Dendritic cell treated with granulocyte-macrophage colony-stimulating factor and Interleukin-4, amounts not matched to agents 40 ng/mL and 50 ng/mL, for 4 days (primary cell): ENCODE measurements at regions not wholly inside any gene's neighbourhood (a gene's known extent, or its start where the extent isn't known, plus 50 kb on each side); places are given as distances from the start of the nearest gene placed in this dataset.

ENCODE experiments used
- H3K27ac Mint-ChIP-seq: one replicate; pipeline ENCODE4 v1.8.0; 2022; ENCODE audit warnings: mild to moderate bottlenecking, mixed read lengths
- H3K27me3 Mint-ChIP-seq: one replicate; pipeline ENCODE4 v1.8.0; 2022; ENCODE audit warnings: mild to moderate bottlenecking, mixed read lengths
- H3K36me3 Mint-ChIP-seq: one replicate; pipeline ENCODE4 v1.8.0; 2022; ENCODE audit warnings: low read depth, mixed read lengths
- H3K4me1 Mint-ChIP-seq: one replicate; pipeline ENCODE4 v1.8.0; 2022; ENCODE audit warnings: low read depth, mixed read lengths
- H3K4me3 Mint-ChIP-seq: one replicate; pipeline ENCODE4 v1.8.0; 2022; ENCODE audit warnings: mild to moderate bottlenecking, moderate library complexity, mixed read lengths
- H3K9me3 Mint-ChIP-seq: one replicate; pipeline ENCODE4 v1.8.0; 2022; ENCODE audit warnings: mixed read lengths
- intact Hi-C: fragments of 100-400 bp; cut with micrococcal nuclease; formaldehyde crosslinking; loops from one replicate; pipeline ENCODE4 v1.15.0; 2022

DNA sequence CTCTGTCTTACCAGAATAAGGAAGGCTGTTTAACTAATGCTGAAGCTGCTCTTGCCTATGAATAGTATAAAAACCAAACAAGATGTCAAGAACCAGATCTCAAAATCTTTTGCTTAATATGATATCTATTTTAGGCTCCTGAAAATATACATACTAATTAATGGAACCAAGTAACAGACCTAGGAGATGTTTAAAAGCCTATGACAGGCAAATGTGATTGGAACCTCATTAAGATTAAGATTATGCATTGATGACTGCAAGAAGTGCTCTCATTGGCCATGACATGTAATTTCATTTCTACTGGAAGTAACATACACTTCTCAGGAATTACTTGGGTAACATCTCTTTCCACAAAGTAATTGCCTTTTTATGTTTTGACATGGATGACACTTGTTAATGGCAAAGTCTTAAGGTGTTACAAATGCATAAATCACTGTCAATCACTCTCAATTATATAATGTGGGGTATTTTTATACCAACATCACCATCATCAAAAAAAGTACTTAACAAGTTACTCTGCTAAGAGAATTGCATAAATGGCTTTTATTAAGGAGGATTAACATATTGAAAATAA, 326.9 kb upstream of the MIR17HG start:
- H3K36me3 Mint-ChIP-seq = no peaks in the 10 kb centered on the region
- no peak overlapping the region for H3K4me3 Mint-ChIP-seq
- H3K27me3 Mint-ChIP-seq = no peaks in the 10 kb centered on the region
- H3K27ac Mint-ChIP-seq = no peak overlapping the region
- no peaks in the 10 kb centered on the region for H3K9me3 Mint-ChIP-seq
- H3K4me1 Mint-ChIP-seq = peaks cover 5% of the 10 kb centered on the region
- intact Hi-C loops = no loop called here

DNA sequence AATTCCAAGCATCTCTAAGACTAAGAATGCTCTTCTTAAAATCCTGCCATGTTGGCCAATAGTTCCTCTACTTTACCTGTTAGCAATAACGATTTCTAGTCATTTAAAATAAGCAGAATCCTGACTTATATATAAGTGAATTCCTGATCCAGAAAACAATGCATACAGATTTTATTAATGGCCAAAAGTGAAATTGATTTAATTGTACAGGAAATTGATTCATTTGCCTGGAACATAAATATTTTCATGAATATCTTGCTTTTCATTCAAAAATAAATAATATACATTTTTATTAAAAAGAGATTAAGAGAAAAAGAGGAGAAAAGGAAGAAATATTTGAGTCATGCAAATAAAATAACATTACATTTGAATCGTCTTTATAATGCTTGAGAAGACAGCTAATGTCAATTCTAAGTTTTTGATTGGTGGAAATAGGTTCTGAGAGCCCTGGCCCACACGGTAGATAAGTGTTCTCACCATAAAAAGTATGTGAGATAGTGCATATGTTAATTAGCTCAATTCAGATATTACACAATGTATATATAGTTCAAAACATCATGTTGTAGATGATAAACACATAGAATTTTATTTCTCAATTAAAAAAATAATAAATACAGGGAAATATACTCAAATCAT, 323.2 kb upstream of the MIR17HG start:
- Mint-ChIP-seq H3K27me3 (no peaks in the 10 kb centered on the region), H3K4me1 (no peaks in the 10 kb centered on the region), H3K36me3 (no peaks in the 10 kb centered on the region), H3K9me3 (no peaks in the 10 kb centered on the region), H3K27ac (no peak overlapping the region), H3K4me3 (no peak overlapping the region)
- intact Hi-C loops = no loop called here

DNA sequence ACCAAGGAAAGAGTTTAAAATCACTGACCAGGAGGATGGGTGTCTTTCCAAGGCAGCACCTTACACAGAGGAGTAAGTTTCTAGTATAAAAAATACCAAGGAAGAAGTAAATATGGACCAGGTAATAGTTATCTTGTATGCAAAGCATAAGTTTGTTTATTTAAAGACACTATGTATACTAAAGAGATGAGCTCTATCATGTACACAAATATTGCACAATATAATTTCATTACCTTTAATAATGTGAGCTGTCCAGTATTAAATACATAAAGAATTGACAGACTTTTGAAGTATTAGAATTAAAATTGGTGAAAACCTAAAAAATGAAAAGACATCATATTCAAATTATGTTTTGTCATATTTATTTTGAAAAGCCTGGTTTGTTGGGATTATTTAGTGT, 322.0 kb upstream of the MIR17HG start:
- Mint-ChIP-seq H3K9me3 (no peaks in the 10 kb centered on the region), H3K27ac (no peak overlapping the region), H3K36me3 (no peaks in the 10 kb centered on the region), H3K4me1 (no peaks in the 10 kb centered on the region), H3K4me3 (no peak overlapping the region), H3K27me3 (no peaks in the 10 kb centered on the region)
- intact Hi-C loops = no loop called here

- H3K27me3 Mint-ChIP-seq = no peaks in the 10 kb centered on the region
- H3K9me3 Mint-ChIP-seq = peaks cover 22% of the 10 kb centered on the region
- intact Hi-C loops = no loop called here
- H3K4me1 Mint-ChIP-seq = no peaks in the 10 kb centered on the region
- no peaks in the 10 kb centered on the region for H3K36me3 Mint-ChIP-seq
- no peak overlapping the region for H3K27ac Mint-ChIP-seq
- no peak overlapping the region for H3K4me3 Mint-ChIP-seq
These were observed 316.0 kb upstream of the MIR17HG start for GRCh38 chr13:91031508-91031907.

GRCh38 chr13:91032104-91032503, 315.4 kb upstream of the MIR17HG start:
- Mint-ChIP-seq H3K9me3 (peaks cover 22% of the 10 kb centered on the region), H3K27ac (no peak overlapping the region), H3K27me3 (no peaks in the 10 kb centered on the region), H3K4me1 (no peaks in the 10 kb centered on the region), H3K36me3 (no peaks in the 10 kb centered on the region), H3K4me3 (no peak overlapping the region)
- intact Hi-C loops = no loop called here

DNA sequence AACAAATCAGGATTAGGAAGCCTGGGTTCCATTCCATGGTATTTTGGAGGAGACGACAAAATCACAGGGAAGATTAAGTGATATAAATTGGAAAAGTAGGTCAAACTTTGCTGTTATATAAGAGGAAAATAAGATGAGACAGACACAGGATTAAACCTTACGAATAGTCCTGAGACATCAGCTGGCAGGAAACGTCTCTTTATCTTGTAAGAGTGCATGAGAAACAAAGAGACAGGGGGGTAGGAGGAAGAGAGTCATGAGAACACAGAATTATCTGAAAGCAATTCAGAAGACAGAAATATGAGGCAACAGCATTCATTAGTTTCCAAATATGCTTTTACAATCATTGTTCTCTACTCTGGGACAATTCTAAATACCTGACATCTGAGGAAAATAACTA, 310.6 kb upstream of the MIR17HG start:
- Mint-ChIP-seq H3K36me3 (no peaks in the 10 kb centered on the region), H3K4me3 (no peak overlapping the region), H3K27me3 (no peaks in the 10 kb centered on the region), H3K27ac (no peak overlapping the region), H3K9me3 (peaks cover 14% of the 10 kb centered on the region), H3K4me1 (no peaks in the 10 kb centered on the region)
- intact Hi-C loops = no loop called here

- Mint-ChIP-seq H3K36me3 (no peaks in the 10 kb centered on the region), H3K4me1 (no peaks in the 10 kb centered on the region), H3K27me3 (no peaks in the 10 kb centered on the region), H3K9me3 (no peaks in the 10 kb centered on the region), H3K27ac (no peak overlapping the region), H3K4me3 (no peak overlapping the region)
- intact Hi-C loops = no loop called here
These were observed 304.6 kb upstream of the MIR17HG start for GRCh38 chr13:91042870-91043269.

GRCh38 chr13:91045351-91046034, 302.0 kb upstream of the MIR17HG start:
- H3K27me3 Mint-ChIP-seq = no peaks in the 10 kb centered on the region
- H3K27ac Mint-ChIP-seq = no peak overlapping the region
- no peaks in the 10 kb centered on the region for H3K9me3 Mint-ChIP-seq
- no peak overlapping the region for H3K4me3 Mint-ChIP-seq
- intact Hi-C loops = no loop called here
- H3K36me3 Mint-ChIP-seq = no peaks in the 10 kb centered on the region
- H3K4me1 Mint-ChIP-seq = no peaks in the 10 kb centered on the region

DNA sequence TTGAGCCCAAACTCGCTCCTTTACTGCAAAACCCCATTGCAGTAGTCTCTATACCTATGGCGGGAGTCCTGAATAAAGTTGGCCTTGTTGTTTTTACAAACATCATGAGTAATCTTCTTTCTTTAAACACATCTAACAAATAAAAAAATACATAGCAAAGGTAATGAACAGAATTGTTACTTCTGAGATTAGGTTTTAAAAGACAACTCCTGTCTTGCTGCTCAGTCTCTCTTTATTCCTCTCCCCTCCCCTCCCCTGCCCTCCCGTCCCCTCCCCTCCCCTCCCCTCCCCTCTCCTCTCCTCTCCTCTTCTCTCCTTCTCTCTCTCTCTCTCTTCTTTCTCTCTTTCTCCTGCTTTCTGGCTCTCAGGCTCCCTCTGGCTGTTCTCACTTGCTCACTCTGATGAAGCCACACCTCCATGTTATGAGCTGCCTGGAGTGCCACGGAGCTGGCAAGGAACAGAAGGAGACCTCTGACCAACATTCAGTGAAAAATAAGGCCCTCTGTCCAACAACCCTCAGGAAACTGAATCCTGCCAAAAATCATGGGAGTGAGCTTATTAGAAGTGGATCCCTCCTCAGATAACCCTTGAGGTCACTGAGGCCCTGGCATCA, 300.7 kb upstream of the MIR17HG start:
- H3K36me3 Mint-ChIP-seq = no peaks in the 10 kb centered on the region
- H3K9me3 Mint-ChIP-seq = no peaks in the 10 kb centered on the region
- no peaks in the 10 kb centered on the region for H3K4me1 Mint-ChIP-seq
- intact Hi-C loops = no loop called here
- no peaks in the 10 kb centered on the region for H3K27me3 Mint-ChIP-seq
- H3K27ac Mint-ChIP-seq = no peak overlapping the region
- no peak overlapping the region for H3K4me3 Mint-ChIP-seq

DNA sequence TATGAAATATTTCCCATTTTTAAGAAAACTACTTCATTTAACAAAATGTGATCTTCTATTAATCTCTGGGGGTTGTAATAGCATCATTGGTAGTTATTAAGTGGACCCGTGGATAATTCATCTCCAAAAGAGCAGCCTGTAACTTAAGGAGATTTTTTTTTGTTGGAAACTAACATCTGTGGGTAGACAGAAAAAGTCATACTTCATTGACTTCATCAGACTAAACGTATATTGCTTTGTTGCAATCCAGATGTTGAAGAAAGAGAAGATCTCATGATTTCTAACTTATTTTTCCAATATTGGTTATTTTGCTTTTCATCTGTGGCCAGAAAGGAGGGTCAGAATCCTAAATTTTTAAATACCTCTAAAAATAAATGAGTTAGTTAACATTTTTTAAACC, 296.5 kb upstream of the MIR17HG start:
- intact Hi-C loops = no loop called here
- Mint-ChIP-seq H3K4me1 (no peaks in the 10 kb centered on the region), H3K9me3 (no peaks in the 10 kb centered on the region), H3K4me3 (no peak overlapping the region), H3K27ac (no peak overlapping the region), H3K27me3 (no peaks in the 10 kb centered on the region), H3K36me3 (no peaks in the 10 kb centered on the region)

DNA sequence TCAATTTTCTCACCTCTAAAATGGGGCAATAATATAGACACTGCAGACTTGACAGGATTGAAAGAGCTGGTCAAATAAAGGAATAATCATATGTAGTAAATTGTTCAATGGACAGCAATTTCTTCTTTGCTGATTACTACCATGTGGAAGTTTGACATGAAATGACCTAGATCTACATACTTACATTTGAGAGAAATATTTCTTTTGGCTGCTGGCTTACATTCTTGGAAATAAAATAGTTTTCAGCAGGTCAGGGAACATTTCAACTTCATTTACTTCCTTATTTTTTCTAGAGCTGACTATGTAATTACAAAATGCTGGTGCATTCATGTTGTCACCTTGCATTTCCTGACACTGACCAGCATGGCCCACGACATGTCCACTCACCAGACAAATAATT, 294.6 kb upstream of the MIR17HG start:
- no peak overlapping the region for H3K27ac Mint-ChIP-seq
- intact Hi-C loops = no loop called here
- no peaks in the 10 kb centered on the region for H3K27me3 Mint-ChIP-seq
- H3K4me3 Mint-ChIP-seq = no peak overlapping the region
- H3K4me1 Mint-ChIP-seq = no peaks in the 10 kb centered on the region
- no peaks in the 10 kb centered on the region for H3K9me3 Mint-ChIP-seq
- no peaks in the 10 kb centered on the region for H3K36me3 Mint-ChIP-seq

- no peaks in the 10 kb centered on the region for H3K9me3 Mint-ChIP-seq
- no peaks in the 10 kb centered on the region for H3K4me1 Mint-ChIP-seq
- no peak overlapping the region for H3K4me3 Mint-ChIP-seq
- intact Hi-C loops = no loop called here
- H3K27ac Mint-ChIP-seq = no peak overlapping the region
- no peaks in the 10 kb centered on the region for H3K36me3 Mint-ChIP-seq
- no peaks in the 10 kb centered on the region for H3K27me3 Mint-ChIP-seq
These were observed 294.0 kb upstream of the MIR17HG start for GRCh38 chr13:91053318-91054065.

DNA sequence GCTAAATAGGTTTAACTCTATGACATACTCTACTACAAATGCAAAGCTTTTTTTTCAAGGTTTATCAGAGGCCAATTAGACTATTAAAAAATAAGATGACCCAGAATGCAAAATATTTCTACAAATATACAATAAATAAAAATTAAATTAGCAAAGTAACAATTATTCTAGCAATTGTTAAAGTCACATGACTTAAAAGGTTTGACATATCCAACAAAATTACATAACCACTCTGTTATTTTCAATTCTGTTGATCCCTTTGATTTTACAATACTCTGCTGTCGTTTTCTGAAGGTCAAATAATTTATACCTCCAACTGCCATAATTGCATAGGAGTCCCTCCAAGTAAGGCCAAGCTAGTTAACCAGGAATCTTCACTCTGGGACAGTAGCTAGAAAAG, 292.6 kb upstream of the MIR17HG start:
- H3K36me3 Mint-ChIP-seq = no peaks in the 10 kb centered on the region
- no peaks in the 10 kb centered on the region for H3K27me3 Mint-ChIP-seq
- intact Hi-C loops = no loop called here
- no peak overlapping the region for H3K27ac Mint-ChIP-seq
- no peaks in the 10 kb centered on the region for H3K4me1 Mint-ChIP-seq
- H3K4me3 Mint-ChIP-seq = no peak overlapping the region
- no peaks in the 10 kb centered on the region for H3K9me3 Mint-ChIP-seq

GRCh38 chr13:91056746-91057145, 290.7 kb upstream of the MIR17HG start:
- Mint-ChIP-seq H3K27me3 (no peaks in the 10 kb centered on the region), H3K27ac (no peak overlapping the region), H3K4me3 (no peak overlapping the region)

More at GRCh38 chr13:91056746-91057145, 290.7 kb upstream of the MIR17HG start:
- Mint-ChIP-seq H3K4me1 (no peaks in the 10 kb centered on the region), H3K36me3 (no peaks in the 10 kb centered on the region), H3K9me3 (no peaks in the 10 kb centered on the region)
- intact Hi-C loops = no loop called here
